NT2/D1 (cell line): ENCODE measurements at regions not wholly inside any gene's neighbourhood (a gene's known extent, or its start where the extent isn't known, plus 50 kb on each side); places are given as distances from the start of the nearest gene placed in this dataset.

Experiments used
- SUZ12 ChIP-seq: IDR thresholded peaks from 2 replicates; pipeline ENCODE4 v1.6.1; 2011; ENCODE audit not compliant: insufficient read length, insufficient read depth; ENCODE audit errors: extremely low read depth
- YY1 ChIP-seq: IDR thresholded peaks from 2 replicates; pipeline ENCODE4 v1.6.1; 2011; ENCODE audit not compliant: insufficient read length, insufficient read depth

GRCh38 chr2:53568469-53568868, 199.1 kb upstream of the CHAC2 start:
- no peak for TF ChIP-seq YY1
- TF ChIP-seq SUZ12 = no peak
